HUES48 (cell line): ENCODE measurements at regions not wholly inside any gene's neighbourhood (a gene's known extent, or its start where the extent isn't known, plus 50 kb on each side); places are given as distances from the start of the nearest gene placed in this dataset.
"Not testable (repeated sequence)": the region's sequence is repeated elsewhere in the genome, so short reads cannot be mapped to it uniquely, and the experiment has no call there.

Experiments used
- H3K27ac ChIP-seq: one replicate; pipeline ENCODE4 v1.7.0; 2013; ENCODE audit warnings: low read depth, low read length, inconsistent platforms
- H3K27me3 ChIP-seq: 2 replicates; pipeline ENCODE4 v1.6.1; 2013; ENCODE audit warnings: mild to moderate bottlenecking, low read length; ENCODE audit not compliant: control insufficient read depth, insufficient read depth
- H3K36me3 ChIP-seq: 2 replicates; pipeline ENCODE4 v1.6.1; 2013; ENCODE audit warnings: low read length; ENCODE audit not compliant: control insufficient read depth, insufficient read depth
- H3K4me1 ChIP-seq: 2 replicates; pipeline ENCODE4 v1.6.1; 2013; ENCODE audit warnings: mild to moderate bottlenecking, low read length; ENCODE audit not compliant: control insufficient read depth, insufficient read depth
- H3K4me3 ChIP-seq: 2 replicates; pipeline ENCODE4 v1.5.1; 2013; ENCODE audit warnings: mild to moderate bottlenecking, low read depth, low read length
- H3K9ac ChIP-seq: 2 replicates; pipeline ENCODE4 v1.6.1; 2013; ENCODE audit warnings: mild to moderate bottlenecking, low read depth, low read length, moderate library complexity
- H3K9me3 ChIP-seq: 2 replicates; pipeline ENCODE4 v1.6.1; 2013; ENCODE audit warnings: low read length; ENCODE audit not compliant: control insufficient read depth, insufficient read depth

DNA sequence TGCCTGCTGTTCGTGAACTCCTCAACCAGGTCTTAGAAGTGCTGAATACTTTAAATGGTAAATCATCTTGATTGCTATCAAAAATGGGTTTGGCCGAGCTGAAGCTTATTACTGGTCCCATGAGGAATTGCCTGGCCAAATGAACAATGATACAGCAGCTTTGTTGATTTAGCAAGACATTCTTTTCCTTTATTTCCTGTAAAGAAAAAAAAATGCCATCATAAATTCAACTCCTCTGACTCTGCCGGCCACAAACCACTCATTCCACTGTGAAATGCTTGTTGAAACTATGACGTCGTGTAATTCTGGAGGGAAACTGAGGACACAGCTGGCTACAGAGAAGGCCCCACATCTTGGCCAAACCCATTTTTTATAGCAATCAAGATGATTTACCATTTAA is 74.2 kb upstream of the ID2 start:
- Histone ChIP-seq H3K9ac (no peak overlapping the region), H3K9me3 (no peaks in the 10 kb centered on the region), H3K36me3 (no peaks in the 10 kb centered on the region), H3K27me3 (peaks cover 4% of the 10 kb centered on the region), H3K4me1 (no peaks in the 10 kb centered on the region), H3K27ac (no peak overlapping the region), H3K4me3 (no peak overlapping the region)

DNA sequence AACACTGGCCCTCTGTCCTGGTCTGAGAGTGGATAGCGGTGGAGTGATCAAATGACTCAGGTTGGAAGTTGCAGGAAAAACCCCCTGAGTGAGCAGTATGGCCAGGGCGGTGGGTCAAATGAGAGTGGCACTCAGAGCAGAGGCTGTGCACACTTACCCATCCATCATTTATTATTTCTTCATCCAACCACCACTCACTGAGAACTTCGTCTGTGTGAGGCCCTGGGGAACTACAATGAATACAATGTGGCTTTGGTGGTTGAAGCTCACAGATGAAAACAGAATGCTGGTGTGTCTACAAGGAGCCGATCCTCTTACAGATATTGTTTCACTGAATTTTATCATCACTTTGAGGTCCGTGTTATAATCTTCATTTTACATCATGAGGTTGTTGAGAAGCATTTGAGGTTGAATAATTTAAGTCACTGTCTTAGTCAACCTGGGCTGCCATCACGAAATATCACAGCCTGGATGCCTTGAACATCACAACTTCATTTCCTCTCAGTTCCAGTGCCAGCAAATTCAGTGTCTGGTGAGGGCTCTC is 73.4 kb upstream of the ID2 start:
- Histone ChIP-seq H3K27ac (no peak overlapping the region), H3K9me3 (no peaks in the 10 kb centered on the region), H3K4me3 (no peak overlapping the region), H3K36me3 (no peaks in the 10 kb centered on the region), H3K4me1 (no peaks in the 10 kb centered on the region), H3K27me3 (peaks cover 4% of the 10 kb centered on the region), H3K9ac (no peak overlapping the region)

- Histone ChIP-seq H3K27me3 (peaks cover 4% of the 10 kb centered on the region), H3K9ac (no peak overlapping the region), H3K27ac (peak overlapping the region; percentile 11), H3K9me3 (no peaks in the 10 kb centered on the region), H3K4me3 (no peak overlapping the region), H3K36me3 (no peaks in the 10 kb centered on the region), H3K4me1 (no peaks in the 10 kb centered on the region)
Observed at GRCh38 chr2:8609357-8609811, 72.5 kb upstream of the ID2 start.

DNA sequence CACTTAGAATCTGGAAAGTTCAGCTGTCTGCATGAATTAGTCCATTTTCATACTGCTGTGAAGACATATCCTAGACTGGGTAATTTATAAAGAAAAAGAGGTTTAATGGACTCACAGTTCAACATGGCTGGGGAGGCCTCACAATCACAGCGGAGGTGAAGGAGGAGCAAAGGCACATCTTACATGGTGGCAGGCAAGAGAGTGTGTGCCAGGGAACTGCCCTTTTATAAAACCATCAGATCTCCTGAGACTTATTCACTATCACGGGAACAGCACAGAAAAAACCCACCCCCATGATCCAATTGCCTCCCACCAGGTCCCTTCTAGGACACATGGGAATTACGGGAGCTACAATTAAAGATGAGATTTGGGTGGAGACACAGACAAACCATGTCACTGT is 71.1 kb upstream of the ID2 start:
- H3K27me3 ChIP-seq, H3K36me3 ChIP-seq, H3K9ac ChIP-seq, H3K27ac ChIP-seq, H3K9me3 ChIP-seq, H3K4me3 ChIP-seq, H3K4me1 ChIP-seq: not testable (repeated sequence)

- no peaks in the 10 kb centered on the region for H3K9me3 ChIP-seq
- H3K4me1 ChIP-seq = no peaks in the 10 kb centered on the region
- peaks cover 4% of the 10 kb centered on the region for H3K27me3 ChIP-seq
- H3K36me3 ChIP-seq = no peaks in the 10 kb centered on the region
- no peak overlapping the region for H3K9ac ChIP-seq
- no peak overlapping the region for H3K4me3 ChIP-seq
- no peak overlapping the region for H3K27ac ChIP-seq
Observed at GRCh38 chr2:8611246-8611645, 70.6 kb upstream of the ID2 start.

DNA sequence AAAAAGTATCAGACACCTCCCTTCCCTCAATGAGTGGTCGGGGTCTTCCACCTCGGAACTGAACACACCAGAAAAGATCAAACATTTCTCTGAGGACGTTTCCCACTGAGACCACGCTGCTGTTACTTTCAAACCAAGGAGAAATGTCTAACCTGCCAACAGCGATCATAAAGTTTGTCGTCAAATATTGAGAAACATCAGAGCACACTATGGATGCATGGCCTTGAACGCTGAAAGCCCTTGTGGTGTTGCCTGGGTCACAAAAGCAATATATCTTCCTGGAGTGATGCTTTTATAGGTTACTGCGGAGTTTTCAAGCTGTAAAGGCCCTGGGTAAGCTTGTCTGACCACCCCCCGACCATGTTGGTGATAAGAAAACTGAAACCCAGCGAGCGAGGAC is 70.2 kb upstream of the ID2 start:
- Histone ChIP-seq H3K4me3 (no peak overlapping the region), H3K9ac (no peak overlapping the region), H3K27me3 (no peaks in the 10 kb centered on the region), H3K9me3 (no peaks in the 10 kb centered on the region), H3K36me3 (no peaks in the 10 kb centered on the region), H3K4me1 (no peaks in the 10 kb centered on the region), H3K27ac (no peak overlapping the region)

GRCh38 chr2:8612734-8613179 is 69.1 kb upstream of the ID2 start:
- no peak overlapping the region for H3K4me3 ChIP-seq
- H3K9ac ChIP-seq = no peak overlapping the region
- no peaks in the 10 kb centered on the region for H3K4me1 ChIP-seq
- H3K9me3 ChIP-seq = no peaks in the 10 kb centered on the region
- no peak overlapping the region for H3K27ac ChIP-seq
- H3K36me3 ChIP-seq = no peaks in the 10 kb centered on the region
- H3K27me3 ChIP-seq = no peaks in the 10 kb centered on the region

DNA sequence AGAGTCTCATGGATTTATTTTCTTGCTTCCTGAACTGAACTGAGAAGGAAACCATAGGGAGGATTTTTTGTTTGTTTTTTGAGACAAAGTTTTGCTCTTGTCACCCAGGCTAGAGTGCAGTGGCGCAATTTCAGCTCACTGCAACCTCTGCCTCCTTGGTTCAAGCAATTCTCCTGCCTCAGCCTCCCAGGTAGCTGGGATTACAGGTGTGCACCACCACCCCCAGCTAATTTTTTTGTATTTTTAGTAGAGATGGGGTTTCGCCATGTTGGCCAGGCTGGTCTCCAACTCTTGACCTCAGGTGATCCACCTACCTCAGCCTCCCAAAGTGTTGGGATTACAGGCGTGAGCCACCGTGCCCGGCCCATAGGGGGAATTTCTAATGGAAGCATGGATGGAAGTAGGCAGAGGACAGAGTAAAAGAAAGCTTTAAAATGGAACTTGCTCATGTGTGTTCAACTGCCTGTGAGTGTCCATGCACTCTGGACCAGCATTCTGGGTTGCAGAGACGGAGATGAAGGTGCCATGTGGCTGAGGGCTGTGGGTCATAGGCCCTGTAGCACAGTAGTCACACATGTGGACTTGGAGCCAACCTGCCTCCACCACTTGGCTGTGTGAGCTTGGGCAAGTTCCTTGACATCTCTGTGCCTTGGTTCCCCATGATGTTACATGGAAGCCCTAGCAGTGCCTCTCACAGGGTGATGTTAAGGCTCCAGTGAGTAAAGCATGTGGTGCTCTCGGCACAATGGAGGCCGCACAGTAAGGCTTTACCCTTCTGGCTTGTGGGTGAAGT is 68.5 kb upstream of the ID2 start:
- H3K27ac ChIP-seq, H3K9me3 ChIP-seq, H3K9ac ChIP-seq, H3K27me3 ChIP-seq, H3K36me3 ChIP-seq, H3K4me1 ChIP-seq, H3K4me3 ChIP-seq: not testable (repeated sequence)

DNA sequence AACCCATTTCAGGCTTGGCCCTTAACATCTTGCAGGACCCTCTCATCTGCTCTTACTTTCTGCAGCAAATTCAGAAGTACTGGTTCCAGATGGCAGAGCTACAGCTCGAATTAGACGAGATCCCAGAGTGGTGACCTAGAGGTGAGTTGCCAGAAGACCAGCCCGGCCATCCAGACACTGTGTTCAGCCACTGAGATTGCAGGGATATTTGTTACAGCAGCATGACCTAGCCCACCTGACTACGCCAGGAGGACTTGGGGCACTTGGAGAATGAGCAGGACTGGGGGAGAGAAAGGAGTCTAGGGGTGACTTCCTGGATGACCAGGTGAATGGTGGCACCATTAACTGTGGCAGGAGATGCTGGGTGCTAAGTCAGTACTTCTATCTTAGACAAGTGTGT is 67.2 kb upstream of the ID2 start:
- Histone ChIP-seq H3K27ac (no peak overlapping the region), H3K36me3 (no peaks in the 10 kb centered on the region), H3K27me3 (no peaks in the 10 kb centered on the region), H3K4me3 (no peak overlapping the region), H3K9ac (no peak overlapping the region), H3K9me3 (no peaks in the 10 kb centered on the region), H3K4me1 (no peaks in the 10 kb centered on the region)

DNA sequence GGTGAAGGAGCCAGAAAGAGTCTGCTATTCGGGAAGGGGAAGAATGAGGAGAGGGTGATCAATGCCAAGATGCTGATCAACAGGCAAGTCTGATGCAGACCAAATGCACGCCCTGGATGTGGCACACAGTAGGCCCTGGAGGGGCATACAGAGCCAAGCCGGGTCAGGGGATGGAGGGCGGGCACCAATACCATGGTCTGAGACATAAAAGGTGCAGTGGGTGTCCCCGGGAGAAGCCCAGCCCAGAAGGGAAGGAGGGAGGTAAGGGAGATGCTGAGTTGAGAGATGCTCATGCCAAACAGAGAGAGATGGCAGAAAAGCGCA is 66.6 kb upstream of the ID2 start:
- H3K27ac ChIP-seq = no peak overlapping the region
- H3K4me1 ChIP-seq = no peaks in the 10 kb centered on the region
- no peaks in the 10 kb centered on the region for H3K27me3 ChIP-seq
- no peaks in the 10 kb centered on the region for H3K9me3 ChIP-seq
- no peaks in the 10 kb centered on the region for H3K36me3 ChIP-seq
- H3K4me3 ChIP-seq = no peak overlapping the region
- no peak overlapping the region for H3K9ac ChIP-seq

GRCh38 chr2:8615576-8616281 is 66.1 kb upstream of the ID2 start:
- no peak overlapping the region for H3K27ac ChIP-seq
- no peak overlapping the region for H3K4me3 ChIP-seq
- no peaks in the 10 kb centered on the region for H3K9me3 ChIP-seq
- no peaks in the 10 kb centered on the region for H3K27me3 ChIP-seq
- H3K9ac ChIP-seq = no peak overlapping the region
- H3K36me3 ChIP-seq = no peaks in the 10 kb centered on the region
- no peaks in the 10 kb centered on the region for H3K4me1 ChIP-seq
